T-helper 2 cell treated with Interferon-gamma antibody and Interleukin-4, amounts not matched to agents 100 ng/mL and 5 ng/mL, for 36 hours (primary cell): ENCODE measurements at regions not wholly inside any gene's neighbourhood (a gene's known extent, or its start where the extent isn't known, plus 50 kb on each side); places are given as distances from the start of the nearest gene placed in this dataset.

ENCODE experiments used
- intact Hi-C: fragments of 100-400 bp; cut with micrococcal nuclease; formaldehyde crosslinking; loops from one replicate; pipeline ENCODE4 v1.15.1; 2023

GRCh38 chr18:60445341-60445740 lies 72.8 kb upstream of the MC4R start:
- intact Hi-C loops, result no loop called here

DNA sequence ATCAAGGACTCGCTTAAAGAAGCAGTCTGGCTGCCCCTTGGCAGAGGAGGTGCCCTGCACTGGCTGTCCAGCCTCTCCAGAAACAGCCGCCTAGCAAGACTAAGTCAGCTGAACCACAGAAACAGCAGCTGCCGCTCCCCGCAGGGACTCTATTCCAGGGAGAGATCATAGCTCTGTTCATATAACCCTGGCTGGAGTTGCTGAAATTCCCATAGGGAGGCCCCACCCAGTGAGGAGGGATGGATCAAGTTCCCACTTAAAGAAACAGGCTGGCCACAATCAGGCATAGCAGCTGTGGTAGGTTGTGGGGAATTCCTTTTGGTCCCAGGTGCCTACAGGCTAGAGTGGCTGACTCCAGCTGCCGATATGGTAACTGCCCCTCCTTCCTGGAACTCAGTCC lies 74.2 kb upstream of the MC4R start:
- intact Hi-C loops, result no loop called here

DNA sequence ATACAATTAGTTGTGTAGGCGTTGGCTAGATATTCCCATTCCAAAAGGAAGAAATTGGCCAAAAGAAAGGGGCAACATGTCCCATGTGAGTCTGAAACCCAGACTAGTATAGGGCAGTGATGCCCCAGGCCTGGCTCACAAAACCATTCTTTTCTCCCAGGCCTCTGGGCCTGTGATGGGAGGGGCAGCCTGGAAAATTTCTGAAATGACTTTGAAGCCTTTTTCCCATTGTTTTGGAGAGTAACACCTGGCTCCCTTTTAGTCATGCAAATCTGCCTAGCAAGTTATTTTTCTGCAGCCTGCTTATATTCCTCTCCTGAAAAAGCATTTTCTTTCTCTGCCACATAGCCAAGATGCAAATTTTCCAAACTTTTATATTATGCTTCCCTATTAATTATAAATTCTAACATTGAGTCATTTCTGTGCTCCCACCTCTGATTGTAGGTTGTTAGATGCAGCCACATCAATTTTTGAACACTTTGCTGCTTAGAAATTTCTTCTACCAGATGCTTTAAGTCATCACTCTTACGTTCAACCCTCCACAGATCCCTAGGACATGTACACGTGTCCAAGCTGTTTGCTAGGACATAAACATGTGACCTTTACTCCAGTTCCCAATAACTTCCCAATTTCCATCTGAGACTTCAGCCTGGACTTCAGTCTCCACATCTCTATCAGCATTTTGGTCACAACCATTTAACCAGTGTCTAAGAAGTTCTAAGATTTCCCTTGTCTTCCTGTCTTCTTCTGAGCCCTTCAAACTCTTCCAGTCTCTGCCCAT lies 76.1 kb upstream of the MC4R start:
- intact Hi-C loops, result no loop called here

DNA sequence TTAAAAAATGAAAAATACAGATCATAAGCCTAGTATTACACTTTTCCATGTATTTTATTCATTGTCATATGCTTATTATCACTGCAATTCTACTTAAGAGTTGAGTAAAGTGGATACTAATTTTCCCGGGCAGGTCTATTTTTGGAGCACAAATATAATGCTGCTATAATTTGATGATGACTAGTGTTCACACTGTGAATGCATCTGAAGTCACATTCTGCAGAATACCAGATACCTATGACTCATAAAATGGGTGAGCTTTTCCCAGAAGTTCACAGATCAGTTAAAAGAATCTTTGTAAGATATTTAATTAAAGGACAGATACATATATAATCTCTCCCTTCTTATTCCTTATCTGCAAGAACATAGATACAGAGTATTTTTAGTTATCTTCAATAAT lies 79.8 kb upstream of the MC4R start:
- intact Hi-C loops, result no loop called here

GRCh38 chr18:60466677-60467076 lies 94.1 kb upstream of the MC4R start:
- intact Hi-C loops, result no loop called here

GRCh38 chr18:60469387-60470100 lies 97.0 kb upstream of the MC4R start:
- intact Hi-C loops, result no loop called here

DNA sequence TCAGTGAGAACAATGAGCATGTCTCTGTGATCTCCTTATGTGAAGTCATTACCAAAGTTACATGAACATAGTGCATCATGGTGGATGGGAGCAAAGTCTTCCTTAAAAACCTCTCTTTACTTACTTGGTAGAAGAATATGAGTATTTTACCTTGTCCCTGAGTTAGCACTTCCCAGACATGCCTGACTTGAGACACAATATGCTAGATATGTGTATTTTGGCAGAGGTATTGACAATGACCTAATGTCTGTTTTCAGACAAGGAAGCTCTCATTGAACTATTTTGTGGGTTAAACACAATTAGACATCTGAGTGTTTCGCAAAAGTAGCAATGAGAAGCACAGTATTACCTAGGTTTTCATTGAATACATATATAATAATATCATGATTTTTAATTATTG lies 99.1 kb upstream of the MC4R start:
- intact Hi-C loops, result no loop called here

DNA sequence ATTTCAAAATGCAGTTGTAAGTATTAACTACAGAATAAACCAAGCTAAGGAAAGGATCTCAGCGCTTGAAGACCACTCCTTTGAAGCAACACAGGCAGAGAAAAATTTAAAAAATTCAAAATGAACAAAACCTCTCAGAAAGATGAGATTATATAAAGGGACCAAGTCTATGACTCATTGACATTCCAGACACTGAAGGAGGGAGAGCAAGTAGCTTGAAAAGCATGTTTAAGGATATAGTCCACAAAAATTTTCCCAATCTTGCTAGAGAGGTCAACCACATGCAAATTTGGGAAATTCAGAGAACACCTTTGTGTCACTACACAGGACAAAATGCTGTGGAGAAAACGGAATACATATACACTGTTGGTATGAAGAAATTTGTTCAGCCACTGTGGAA lies 112.6 kb upstream of the MC4R start:
- intact Hi-C loops, result no loop called here

DNA sequence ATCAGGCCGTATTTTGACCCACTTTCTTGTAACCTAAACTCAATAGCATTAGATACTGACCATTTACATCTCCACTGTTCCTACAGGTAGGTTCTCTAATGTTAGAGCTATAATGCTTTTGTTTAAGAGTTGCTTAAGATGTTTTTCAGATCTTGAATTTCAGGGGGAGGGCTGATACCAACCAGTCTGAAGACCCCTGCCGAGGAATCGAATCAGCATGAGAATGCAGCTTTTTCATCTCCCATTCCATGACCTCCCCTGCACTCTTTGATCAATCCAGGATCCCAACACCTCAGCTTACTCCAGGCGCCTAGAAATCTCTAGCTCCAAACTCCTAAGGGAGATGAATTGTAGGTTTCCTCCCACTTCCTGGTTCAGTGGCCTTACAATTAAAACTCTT lies 120.5 kb upstream of the MC4R start:
- intact Hi-C loops, result no loop called here

DNA sequence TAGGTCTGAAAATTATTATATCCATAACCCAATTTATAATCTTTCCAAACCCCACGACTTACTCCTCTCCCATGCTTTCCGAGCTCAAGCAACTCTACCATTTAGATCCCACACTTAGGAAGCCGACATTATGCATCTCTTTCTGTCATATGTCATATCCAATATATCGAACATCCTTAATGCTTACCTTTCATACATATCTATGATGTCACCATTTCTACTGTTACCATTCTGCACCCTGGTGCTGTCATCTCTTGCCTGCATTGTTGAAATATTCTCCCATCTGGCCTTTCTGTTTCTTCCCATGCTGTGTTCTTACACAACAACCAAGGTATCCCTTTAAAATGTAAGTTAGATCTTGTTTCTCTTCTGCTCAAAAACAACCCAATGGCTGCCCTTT lies 127.1 kb upstream of the MC4R start:
- intact Hi-C loops, result no loop called here

DNA sequence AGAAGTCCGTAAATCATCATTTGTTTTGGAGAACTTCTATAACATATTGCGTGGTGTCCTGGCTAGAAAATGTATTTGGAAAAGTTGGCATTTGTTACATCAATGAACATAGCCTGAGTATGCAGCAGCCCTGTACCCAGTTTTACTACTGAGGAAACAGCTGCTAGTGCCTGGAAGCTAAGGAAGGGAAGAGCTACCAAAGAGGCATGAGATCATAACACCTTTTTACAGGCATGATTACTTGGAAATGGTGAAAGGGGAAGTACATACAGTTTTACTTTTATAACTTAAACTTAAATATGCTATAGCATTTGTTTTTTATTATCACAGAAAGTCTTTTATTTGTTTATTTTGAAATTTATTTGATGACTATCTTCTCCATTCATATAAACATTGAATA lies 128.4 kb upstream of the MC4R start:
- intact Hi-C loops, result no loop called here

DNA sequence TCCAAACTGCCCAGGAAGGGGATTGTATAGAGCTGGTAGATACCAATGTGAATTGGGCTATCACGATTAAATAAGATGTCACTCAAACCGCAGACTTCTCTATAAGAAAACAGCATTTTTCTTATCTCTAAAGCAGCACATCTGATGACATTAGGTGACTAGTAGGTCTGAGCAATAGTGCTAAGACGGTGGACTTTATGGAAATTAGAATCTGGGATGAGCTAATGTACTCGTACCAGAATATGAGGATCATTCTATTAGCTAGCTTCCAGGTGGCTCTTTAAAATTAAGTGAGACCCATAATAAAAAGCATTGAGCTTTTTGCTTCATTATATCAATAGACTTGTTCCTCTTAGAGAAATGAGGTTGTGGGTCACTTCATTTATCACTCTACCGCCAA lies 130.0 kb upstream of the MC4R start:
- intact Hi-C loops, result no loop called here

DNA sequence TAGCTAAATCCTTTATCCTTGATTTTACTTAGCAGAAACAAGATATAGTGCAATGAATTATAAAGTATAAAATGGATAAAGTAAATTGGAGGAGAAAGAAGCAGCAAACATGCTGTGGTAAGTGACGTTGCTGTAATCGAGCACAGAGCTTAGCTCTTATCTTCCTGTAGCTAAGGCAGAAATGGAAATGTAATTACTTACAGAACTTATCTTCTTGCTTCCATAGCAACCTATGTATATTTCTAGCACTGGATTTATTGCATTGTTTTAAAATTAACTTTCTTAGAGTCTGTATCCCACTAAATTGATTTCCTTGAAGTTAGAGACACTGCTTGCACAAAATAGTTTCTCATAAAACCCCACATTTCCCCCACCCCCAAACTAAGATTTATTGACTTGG lies 130.6 kb upstream of the MC4R start:
- intact Hi-C loops, result no loop called here

DNA sequence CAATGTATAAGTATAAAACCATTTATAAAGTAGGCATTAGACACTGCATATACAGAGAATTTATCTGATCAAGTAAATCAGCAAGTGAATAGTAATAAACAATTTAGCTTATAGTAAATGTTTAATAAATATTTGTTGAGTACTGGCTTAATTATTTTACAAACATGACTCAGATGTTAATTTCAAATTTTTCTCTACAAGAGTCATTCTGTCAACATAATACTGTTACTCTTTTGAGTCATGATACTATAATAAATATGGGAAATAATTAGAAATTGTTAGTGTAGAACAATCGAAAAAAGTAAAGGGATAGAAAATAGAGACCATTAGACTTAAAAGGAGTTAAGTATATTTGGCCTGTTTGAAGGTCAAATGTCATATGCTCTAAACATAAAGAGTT lies 133.6 kb upstream of the MC4R start:
- intact Hi-C loops, result no loop called here

DNA sequence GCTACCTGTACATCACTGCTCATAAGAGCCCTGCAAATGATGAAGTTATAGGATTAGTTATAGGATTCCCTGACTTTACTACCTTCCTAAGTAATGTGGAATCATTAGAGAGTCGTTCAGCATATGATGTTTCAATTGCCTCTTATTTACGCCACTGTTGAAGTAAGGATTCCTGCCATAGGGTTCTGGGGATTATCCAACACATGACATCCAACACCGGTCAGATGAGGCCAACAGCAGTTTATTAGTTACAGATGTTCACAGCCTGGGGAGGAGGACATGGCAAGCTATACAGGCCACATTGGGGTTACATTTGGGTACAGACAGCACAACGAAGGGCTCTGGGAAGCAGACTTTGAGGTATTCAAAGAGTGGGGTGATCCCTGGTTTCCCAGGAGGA lies 134.1 kb upstream of the MC4R start:
- intact Hi-C loops, result no loop called here

- intact Hi-C loops, result no loop called here
Measured at GRCh38 chr18:60508108-60508507, 135.5 kb upstream of the MC4R start.

- intact Hi-C loops, result no loop called here
Measured at GRCh38 chr18:60534538-60534937, 162.0 kb upstream of the MC4R start.

DNA sequence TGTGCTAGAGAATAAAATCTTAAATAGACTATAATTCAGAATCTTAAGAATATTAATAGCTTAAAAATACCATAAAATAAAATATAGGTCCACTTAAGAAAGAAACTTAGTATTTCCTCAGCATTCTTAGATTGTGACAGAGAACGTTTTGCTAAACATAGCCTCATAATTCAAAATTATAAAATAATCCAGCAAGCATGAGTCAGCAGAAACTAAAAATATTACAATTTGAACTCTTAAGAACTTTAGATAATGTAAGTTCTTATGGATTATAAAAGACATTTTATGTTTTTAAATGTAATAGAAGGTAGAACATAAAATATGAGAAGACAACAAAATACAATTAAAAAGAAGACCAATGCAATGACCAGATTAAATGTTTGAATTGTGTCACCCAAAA lies 164.5 kb upstream of the MC4R start:
- intact Hi-C loops, result no loop called here

- intact Hi-C loops, result no loop called here
Measured at GRCh38 chr18:60538891-60539290, 166.3 kb upstream of the MC4R start.

GRCh38 chr18:60541661-60542060 lies 169.1 kb upstream of the MC4R start:
- intact Hi-C loops, result loop anchor here (10.0 kb wide), 1 partner anchor 1087 kb away; no protein-coding TSS in a partner anchor

DNA sequence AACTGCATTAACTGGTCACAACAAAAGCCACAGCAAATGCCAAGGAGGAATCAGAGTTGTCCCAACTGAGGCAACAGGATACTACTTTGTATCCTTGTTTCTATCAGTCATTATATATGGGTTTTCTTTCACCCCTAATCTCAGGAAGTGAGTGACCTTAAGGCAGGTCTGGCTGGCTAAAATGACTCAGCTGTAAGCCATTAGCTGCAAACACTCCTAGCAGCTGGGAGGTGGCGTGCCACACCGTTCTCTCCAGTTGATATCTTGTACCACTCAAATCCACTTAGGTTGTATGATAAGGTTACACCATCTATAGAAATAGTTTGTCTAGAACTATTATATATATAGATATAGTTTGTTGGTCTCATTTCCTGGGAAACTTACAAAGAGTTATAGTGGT lies 171.1 kb upstream of the MC4R start:
- intact Hi-C loops, result loop anchor here (10.0 kb wide), 1 partner anchor 1089 kb away; no protein-coding TSS in a partner anchor

DNA sequence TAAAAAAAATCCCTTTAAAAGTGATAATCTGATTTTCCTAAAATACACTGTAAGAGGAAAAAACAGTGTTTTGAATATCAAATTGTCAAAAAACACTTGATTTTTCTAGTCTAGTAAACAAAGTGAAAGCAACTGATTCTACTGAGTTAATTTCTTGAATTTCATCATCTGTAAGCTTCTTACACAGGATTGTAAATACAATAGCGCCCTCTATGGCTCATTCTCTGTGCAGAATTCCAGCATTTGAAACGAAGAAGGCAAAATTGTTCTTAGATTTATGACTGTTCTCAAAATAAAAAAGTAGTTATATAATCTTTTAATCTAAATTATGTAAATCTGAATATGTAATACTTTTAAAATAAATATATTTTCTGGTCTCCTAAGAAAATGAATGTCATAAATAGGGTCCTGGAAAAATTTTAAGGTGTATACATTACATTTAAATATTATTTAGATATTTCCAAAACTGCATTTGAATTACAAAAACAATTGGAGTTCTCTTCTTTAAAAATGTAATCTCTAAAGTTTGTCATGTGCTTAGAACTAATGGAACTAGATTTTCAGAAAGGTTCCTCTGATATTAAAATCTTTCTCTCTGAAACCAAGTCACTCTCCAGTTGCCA lies 176.9 kb upstream of the MC4R start:
- intact Hi-C loops, result loop anchor here (1.0 to 10.0 kb wide), 3 partner anchors 561 to 1095 kb away; no protein-coding TSS in a partner anchor
